Activated CD8-positive, alpha-beta T cell treated with anti-CD3 and anti-CD28 coated beads for 36 hours (primary cell): ENCODE measurements at regions not wholly inside any gene's neighbourhood (a gene's known extent, or its start where the extent isn't known, plus 50 kb on each side); places are given as distances from the start of the nearest gene placed in this dataset.

Source experiments
- ATAC-seq: fragments of 200-7000 bp; cut with Tn5 transposase; one replicate; pipeline ENCODE4 v1.10.0; 2021; ENCODE audit warnings: mild to moderate bottlenecking, moderate library complexity
- CTCF ChIA-PET: fragments of 350-600 bp; sonication (Branson Sonifier 250); formaldehyde crosslinking; loops from one replicate; lab custom pipeline; 2021; ENCODE audit warnings: antibody characterized with exemption; lab: Charles Lee
- POLR2A ChIA-PET: fragments of 350-600 bp; sonication (Branson Sonifier 250); formaldehyde crosslinking; loops from one replicate; lab custom pipeline; 2021; ENCODE audit warnings: antibody characterized with exemption; lab: Charles Lee
- DNase-seq: peaks from one replicate; pipeline ENCODE4 v3.0.0-alpha.2; 2020
- H3K27ac Mint-ChIP-seq: one replicate; pipeline ENCODE4 v1.8.0; 2021; ENCODE audit warnings: mild to moderate bottlenecking, mixed read lengths
- H3K27me3 Mint-ChIP-seq: one replicate; pipeline ENCODE4 v1.8.0; 2021; ENCODE audit warnings: mixed read lengths
- H3K36me3 Mint-ChIP-seq: one replicate; pipeline ENCODE4 v1.8.0; 2021; ENCODE audit warnings: low read depth, mixed read lengths
- H3K4me1 Mint-ChIP-seq: one replicate; pipeline ENCODE4 v1.8.0; 2021; ENCODE audit warnings: low read depth, mixed read lengths
- H3K4me3 Mint-ChIP-seq: one replicate; pipeline ENCODE4 v1.8.0; 2021; ENCODE audit warnings: mild to moderate bottlenecking, moderate library complexity, mixed read lengths
- H3K9me3 Mint-ChIP-seq: one replicate; pipeline ENCODE4 v1.8.0; 2021; ENCODE audit warnings: mixed read lengths
- CTCF ChIP-seq: fragments of 200-600 bp; IDR thresholded peaks from one replicate; pipeline ENCODE4 v1.8.0; 2022; ENCODE audit warnings: antibody characterized with exemption, mild to moderate bottlenecking
- intact Hi-C: fragments of 100-400 bp; cut with micrococcal nuclease; formaldehyde crosslinking; loops from one replicate; pipeline ENCODE4 v1.10.0; 2022

- H3K9me3 Mint-ChIP-seq = no peaks in the 10 kb centered on the region
- no peak overlapping the region for H3K27ac Mint-ChIP-seq
- no peak overlapping the region for H3K4me3 Mint-ChIP-seq
- intact Hi-C loops = no loop called here
- H3K27me3 Mint-ChIP-seq = no peaks in the 10 kb centered on the region
- ChIA-PET POLR2A (no interaction called here), CTCF (no interaction called here)
- no peak for TF ChIP-seq CTCF
- no peaks in the 10 kb centered on the region for H3K4me1 Mint-ChIP-seq
- DNase-seq = no peak
- ATAC-seq = no peak
- no peaks in the 10 kb centered on the region for H3K36me3 Mint-ChIP-seq
Observed at GRCh38 chr1:83077411-83077810, 921.5 kb downstream of the TTLL7 start.

- H3K4me3 Mint-ChIP-seq = no peak overlapping the region
- no peaks in the 10 kb centered on the region for H3K36me3 Mint-ChIP-seq
- CTCF ChIA-PET = no interaction called here
- intact Hi-C loops = no loop called here
- no peak for DNase-seq
- POLR2A ChIA-PET = no interaction called here
- TF ChIP-seq CTCF = no peak
- no peak overlapping the region for H3K27ac Mint-ChIP-seq
- no peaks in the 10 kb centered on the region for H3K4me1 Mint-ChIP-seq
- peaks cover 1% of the 10 kb centered on the region for H3K27me3 Mint-ChIP-seq
- no peak for ATAC-seq
- H3K9me3 Mint-ChIP-seq = no peaks in the 10 kb centered on the region
Observed at GRCh38 chr1:83075107-83075506, 923.8 kb downstream of the TTLL7 start.

- peaks cover 2% of the 10 kb centered on the region for H3K9me3 Mint-ChIP-seq
- no peak for TF ChIP-seq CTCF
- intact Hi-C loops = no loop called here
- POLR2A ChIA-PET = no interaction called here
- H3K4me1 Mint-ChIP-seq = no peaks in the 10 kb centered on the region
- H3K27ac Mint-ChIP-seq = no peak overlapping the region
- CTCF ChIA-PET = no interaction called here
- ATAC-seq (no peak), DNase-seq (no peak)
- H3K36me3 Mint-ChIP-seq = no peaks in the 10 kb centered on the region
- peaks cover 1% of the 10 kb centered on the region for H3K27me3 Mint-ChIP-seq
- H3K4me3 Mint-ChIP-seq = no peak overlapping the region
Observed at GRCh38 chr1:83067954-83068353, 931.0 kb downstream of the TTLL7 start.

- intact Hi-C loops = no loop called here
- no peak for ATAC-seq
- no peak for TF ChIP-seq CTCF
- no peaks in the 10 kb centered on the region for H3K4me1 Mint-ChIP-seq
- H3K4me3 Mint-ChIP-seq = no peak overlapping the region
- CTCF ChIA-PET = no interaction called here
- DNase-seq = no peak
- POLR2A ChIA-PET = no interaction called here
- peaks cover 1% of the 10 kb centered on the region for H3K27me3 Mint-ChIP-seq
- no peaks in the 10 kb centered on the region for H3K36me3 Mint-ChIP-seq
- peaks cover 2% of the 10 kb centered on the region for H3K9me3 Mint-ChIP-seq
- H3K27ac Mint-ChIP-seq = no peak overlapping the region
Observed at GRCh38 chr1:83065952-83066727, 932.8 kb downstream of the TTLL7 start.

- ChIA-PET POLR2A (no interaction called here), CTCF (no interaction called here)
- no peak overlapping the region for H3K27ac Mint-ChIP-seq
- no peaks in the 10 kb centered on the region for H3K36me3 Mint-ChIP-seq
- H3K4me1 Mint-ChIP-seq = no peaks in the 10 kb centered on the region
- ATAC-seq (no peak), DNase-seq (no peak)
- no peaks in the 10 kb centered on the region for H3K27me3 Mint-ChIP-seq
- intact Hi-C loops = no loop called here
- no peak for TF ChIP-seq CTCF
- no peak overlapping the region for H3K4me3 Mint-ChIP-seq
- peaks cover 2% of the 10 kb centered on the region for H3K9me3 Mint-ChIP-seq
Observed at GRCh38 chr1:83064589-83065242, 934.2 kb downstream of the TTLL7 start.
